ENCODE measurements at regions not wholly inside any gene's neighbourhood (a gene's known extent, or its start where the extent isn't known, plus 50 kb on each side); places are given as distances from the start of the nearest gene placed in this dataset.
A peak's percentile ranks its signal among the peaks of the same experiment; 100 is the strongest.

DNA sequence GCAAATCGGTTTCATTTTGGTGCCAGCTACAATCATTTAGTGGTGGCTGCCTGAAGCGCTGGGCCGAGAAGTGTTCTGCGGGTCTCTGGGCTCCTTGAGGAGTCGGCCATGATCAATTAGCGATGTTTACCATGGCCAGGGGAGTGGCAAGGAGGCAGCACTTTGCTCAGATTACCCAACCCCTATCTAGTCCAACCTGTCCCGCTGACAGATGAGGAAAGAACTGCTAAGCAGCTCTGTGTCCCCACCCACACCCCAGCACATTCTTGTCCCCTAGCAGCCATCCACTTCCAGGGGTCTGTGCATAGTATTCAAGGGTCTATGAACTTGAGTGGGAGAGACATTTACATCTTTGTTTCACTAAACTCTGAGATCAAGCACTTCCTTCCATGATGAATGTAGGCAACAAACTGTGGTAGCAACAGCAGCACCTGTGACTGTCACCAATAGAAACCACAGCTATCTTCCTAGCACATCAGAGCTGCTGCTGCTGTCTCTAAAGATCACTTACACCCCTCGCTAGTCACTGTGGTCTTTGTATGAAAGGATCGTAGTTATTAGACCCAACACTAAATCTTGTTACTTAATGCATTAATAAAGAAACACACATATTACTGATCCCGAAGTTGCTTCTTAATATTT, 331.6 kb downstream of the BCOR start:
- Histone ChIP-seq H3K9me3 (ENCODE audit: control insufficient read depth, insufficient read depth, low read length) (no peaks in the 10 kb centered on the region; the same call in 1 of the 2 replicates), H3K4me1 (ENCODE audit: control insufficient read depth, insufficient read depth, low read length) (peaks cover 27% of the 10 kb centered on the region), H3K27me3 (ENCODE audit: control insufficient read depth, insufficient read depth, low read length) (no peaks in the 10 kb centered on the region), H3K36me3 (ENCODE audit: control insufficient read depth, insufficient read depth, low read length) (no peaks in the 10 kb centered on the region), H3K9ac (ENCODE audit: low read depth, low read length) (no peak overlapping the region), H3K27ac (ENCODE audit: low read depth, low read length) (no peak overlapping the region), H3K4me3 (ENCODE audit: low read depth, low read length) (no peak overlapping the region)

DNA sequence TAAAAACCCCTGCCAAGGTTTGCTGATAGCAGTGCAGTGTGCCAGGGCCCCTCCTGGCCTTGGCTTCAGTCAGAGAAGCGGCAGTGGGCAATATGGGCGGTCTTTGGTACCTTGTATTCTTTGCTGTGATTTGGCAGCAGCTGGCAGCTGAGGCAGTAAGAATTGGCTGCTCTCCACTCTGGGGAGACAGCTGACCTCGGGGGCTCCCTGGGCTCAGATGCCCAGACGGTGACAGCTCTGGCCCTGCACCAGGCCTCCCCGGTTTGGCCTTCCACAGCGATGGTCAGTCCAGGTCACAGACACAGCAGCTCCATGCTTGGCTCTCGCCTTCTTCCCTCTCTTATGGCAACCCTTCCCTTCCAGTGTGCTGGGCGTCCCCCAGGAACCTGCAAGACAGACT, 330.9 kb downstream of the BCOR start:
- Histone ChIP-seq H3K9ac (ENCODE audit: low read depth, low read length) (no peak overlapping the region), H3K4me1 (ENCODE audit: control insufficient read depth, insufficient read depth, low read length) (peaks cover 33% of the 10 kb centered on the region), H3K27me3 (ENCODE audit: control insufficient read depth, insufficient read depth, low read length) (no peaks in the 10 kb centered on the region), H3K27ac (ENCODE audit: low read depth, low read length) (no peak overlapping the region), H3K9me3 (ENCODE audit: control insufficient read depth, insufficient read depth, low read length) (no peaks in the 10 kb centered on the region; the same call in 1 of the 2 replicates), H3K4me3 (ENCODE audit: low read depth, low read length) (no peak overlapping the region), H3K36me3 (ENCODE audit: control insufficient read depth, insufficient read depth, low read length) (no peaks in the 10 kb centered on the region)

DNA sequence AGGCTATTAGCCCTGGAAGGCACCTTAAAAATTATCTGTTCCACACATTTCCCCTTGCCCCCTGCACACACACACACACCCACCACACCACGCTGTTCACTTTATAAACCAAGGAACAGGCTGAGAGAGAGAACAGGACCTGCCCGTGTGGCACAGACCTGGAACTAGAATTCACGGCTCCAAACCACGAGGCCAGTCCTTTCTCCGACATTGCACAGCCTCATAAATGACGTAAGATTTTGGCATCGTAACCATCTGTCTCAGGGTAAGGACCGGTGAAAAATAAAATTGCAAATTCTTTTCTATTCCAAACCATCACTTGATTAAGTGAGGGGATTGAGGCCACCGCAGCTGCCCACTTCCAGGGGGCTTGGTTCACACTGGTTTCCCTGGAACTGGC, 330.3 kb downstream of the BCOR start:
- Histone ChIP-seq H3K9me3 (ENCODE audit: control insufficient read depth, insufficient read depth, low read length) (no peaks in the 10 kb centered on the region; the same call in 1 of the 2 replicates), H3K4me3 (ENCODE audit: low read depth, low read length) (no peak overlapping the region), H3K9ac (ENCODE audit: low read depth, low read length) (no peak overlapping the region), H3K36me3 (ENCODE audit: control insufficient read depth, insufficient read depth, low read length) (no peaks in the 10 kb centered on the region), H3K27me3 (ENCODE audit: control insufficient read depth, insufficient read depth, low read length) (no peaks in the 10 kb centered on the region), H3K4me1 (ENCODE audit: control insufficient read depth, insufficient read depth, low read length) (peaks cover 39% of the 10 kb centered on the region), H3K27ac (ENCODE audit: low read depth, low read length) (no peak overlapping the region)

GRCh38 chrX:39769748-39770147, 328.0 kb downstream of the BCOR start:
- Histone ChIP-seq H3K4me3 (ENCODE audit: low read depth, low read length) (no peak overlapping the region), H3K27me3 (ENCODE audit: control insufficient read depth, insufficient read depth, low read length) (no peaks in the 10 kb centered on the region), H3K4me1 (ENCODE audit: control insufficient read depth, insufficient read depth, low read length) (peaks cover 51% of the 10 kb centered on the region), H3K27ac (ENCODE audit: low read depth, low read length) (no peak overlapping the region), H3K36me3 (ENCODE audit: control insufficient read depth, insufficient read depth, low read length) (no peaks in the 10 kb centered on the region), H3K9me3 (ENCODE audit: control insufficient read depth, insufficient read depth, low read length) (no peaks in the 10 kb centered on the region; the same call in 1 of the 2 replicates), H3K9ac (ENCODE audit: low read depth, low read length) (no peak overlapping the region)

- Histone ChIP-seq H3K27me3 (ENCODE audit: control insufficient read depth, insufficient read depth, low read length) (no peaks in the 10 kb centered on the region), H3K27ac (ENCODE audit: low read depth, low read length) (peak overlapping the region; percentile 86), H3K9ac (ENCODE audit: low read depth, low read length) (no peak overlapping the region)
Measured at GRCh38 chrX:39771089-39771488, 326.7 kb downstream of the BCOR start.

GRCh38 chrX:39772057-39772832, 325.5 kb downstream of the BCOR start:
- peak overlapping the region; percentile 86 for H3K27ac ChIP-seq (ENCODE audit: low read depth, low read length)
- no peaks in the 10 kb centered on the region for H3K36me3 ChIP-seq (ENCODE audit: control insufficient read depth, insufficient read depth, low read length)
- peaks cover 42% of the 10 kb centered on the region for H3K4me1 ChIP-seq (ENCODE audit: control insufficient read depth, insufficient read depth, low read length)
- no peaks in the 10 kb centered on the region; the same call in 1 of the 2 replicates for H3K9me3 ChIP-seq (ENCODE audit: control insufficient read depth, insufficient read depth, low read length)
- peak overlapping the region; percentile 36 for H3K4me3 ChIP-seq (ENCODE audit: low read depth, low read length)
- H3K27me3 ChIP-seq (ENCODE audit: control insufficient read depth, insufficient read depth, low read length), result no peaks in the 10 kb centered on the region
- H3K9ac ChIP-seq (ENCODE audit: low read depth, low read length), result peak overlapping the region; percentile 5

More at GRCh38 chrX:39771089-39771488, 326.7 kb downstream of the BCOR start:
- Histone ChIP-seq H3K36me3 (ENCODE audit: control insufficient read depth, insufficient read depth, low read length) (no peaks in the 10 kb centered on the region), H3K9me3 (ENCODE audit: control insufficient read depth, insufficient read depth, low read length) (no peaks in the 10 kb centered on the region; the same call in 1 of the 2 replicates), H3K4me1 (ENCODE audit: control insufficient read depth, insufficient read depth, low read length) (peaks cover 48% of the 10 kb centered on the region), H3K4me3 (ENCODE audit: low read depth, low read length) (no peak overlapping the region)

DNA sequence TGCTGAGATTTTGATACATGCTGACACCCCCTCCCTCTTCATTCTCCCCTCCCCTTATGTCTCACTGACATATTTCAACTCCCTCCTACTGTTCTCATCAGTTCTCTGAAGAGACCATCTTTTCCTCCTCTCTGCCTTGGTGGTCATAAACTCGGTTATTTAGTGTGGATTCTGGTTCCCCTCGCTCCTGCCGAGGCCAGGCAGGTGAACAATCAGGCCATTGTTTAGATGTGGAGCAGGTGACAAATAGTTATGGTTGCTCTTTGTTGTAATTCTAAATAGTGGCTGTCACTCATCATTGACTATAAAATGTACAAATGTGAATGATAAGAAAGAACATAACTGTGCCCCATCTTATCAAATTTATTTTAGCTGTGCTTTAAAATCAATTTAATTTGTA, 324.6 kb downstream of the BCOR start:
- peak overlapping the region; percentile 36 for H3K4me3 ChIP-seq (ENCODE audit: low read depth, low read length)
- H3K36me3 ChIP-seq (ENCODE audit: control insufficient read depth, insufficient read depth, low read length), result no peaks in the 10 kb centered on the region
- H3K4me1 ChIP-seq (ENCODE audit: control insufficient read depth, insufficient read depth, low read length), result peaks cover 42% of the 10 kb centered on the region
- H3K27me3 ChIP-seq (ENCODE audit: control insufficient read depth, insufficient read depth, low read length), result no peaks in the 10 kb centered on the region
- no peak overlapping the region for H3K9ac ChIP-seq (ENCODE audit: low read depth, low read length)
- H3K9me3 ChIP-seq (ENCODE audit: control insufficient read depth, insufficient read depth, low read length), result no peaks in the 10 kb centered on the region; the same call in 1 of the 2 replicates
- H3K27ac ChIP-seq (ENCODE audit: low read depth, low read length), result peak overlapping the region; percentile 86

DNA sequence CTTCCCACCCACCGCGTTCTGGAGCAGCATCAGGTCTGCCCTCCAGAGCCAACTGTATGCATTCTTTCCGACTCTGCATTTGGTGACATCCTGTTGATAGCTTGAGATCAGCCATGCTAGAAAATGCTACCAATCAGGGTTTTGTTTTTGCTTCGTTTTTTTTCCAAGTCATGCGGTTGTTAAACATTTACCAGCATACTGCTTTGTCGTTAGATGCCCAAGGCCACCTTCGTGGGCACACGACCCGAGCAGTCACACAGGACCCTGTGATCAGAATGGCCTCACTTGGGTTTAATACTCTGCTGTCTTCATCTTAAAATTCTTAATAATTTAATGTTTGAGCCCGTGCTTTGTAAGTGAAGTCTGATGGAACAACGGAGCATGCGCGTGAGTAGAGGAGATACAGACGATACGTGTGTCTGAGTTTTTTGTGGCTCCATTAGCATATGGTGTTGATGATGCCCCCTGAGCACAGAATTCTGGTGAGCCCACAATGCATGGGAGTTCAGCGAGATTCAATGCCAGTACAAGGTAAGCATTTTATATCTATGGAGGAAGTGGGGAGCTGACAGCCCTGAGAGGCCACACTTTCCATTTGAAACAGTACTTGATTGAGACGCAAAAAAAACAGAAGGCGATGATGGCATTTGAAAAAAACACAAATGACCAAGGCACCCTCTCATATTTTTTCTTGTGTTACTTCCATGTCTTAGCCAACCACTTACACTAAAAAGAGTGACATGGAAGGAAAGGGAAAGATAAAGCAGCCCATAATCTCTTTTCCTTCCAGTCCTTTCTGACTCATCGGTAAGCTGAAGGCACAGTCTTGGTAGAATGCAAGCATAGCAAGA, 323.6 kb downstream of the BCOR start:
- Histone ChIP-seq H3K4me3 (ENCODE audit: low read depth, low read length) (no peak overlapping the region), H3K27me3 (ENCODE audit: control insufficient read depth, insufficient read depth, low read length) (no peaks in the 10 kb centered on the region), H3K36me3 (ENCODE audit: control insufficient read depth, insufficient read depth, low read length) (no peaks in the 10 kb centered on the region), H3K27ac (ENCODE audit: low read depth, low read length) (peak overlapping the region; percentile 86), H3K9me3 (ENCODE audit: control insufficient read depth, insufficient read depth, low read length) (no peaks in the 10 kb centered on the region; the same call in 1 of the 2 replicates), H3K9ac (ENCODE audit: low read depth, low read length) (no peak overlapping the region), H3K4me1 (ENCODE audit: control insufficient read depth, insufficient read depth, low read length) (peaks cover 42% of the 10 kb centered on the region)

DNA sequence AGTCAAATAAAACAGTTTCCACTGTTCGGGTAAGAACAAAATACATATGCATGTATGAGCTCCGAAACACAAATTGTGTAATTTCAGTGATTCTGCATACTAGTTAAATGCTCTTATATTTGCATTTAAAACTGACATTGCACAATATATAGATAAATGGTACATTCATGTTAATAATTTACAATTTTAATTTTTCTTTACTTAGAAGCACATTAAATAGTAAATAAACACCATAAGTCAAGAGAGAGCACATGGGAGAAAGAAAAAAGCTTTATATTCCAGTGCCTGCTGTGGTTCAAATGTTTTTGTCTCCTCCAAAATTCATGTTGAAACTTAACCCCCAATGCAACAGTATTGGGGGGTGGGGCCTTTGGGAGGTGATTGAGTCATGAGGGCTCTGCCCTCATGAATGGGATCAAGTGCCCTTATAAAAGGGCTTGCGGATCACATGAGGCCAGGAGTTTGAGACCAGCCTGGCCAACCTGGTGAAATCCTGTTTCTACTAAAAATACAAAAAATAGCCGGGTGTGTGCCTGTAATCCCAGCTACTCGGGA, 322.9 kb downstream of the BCOR start:
- Histone ChIP-seq H3K9ac (ENCODE audit: low read depth, low read length) (no peak overlapping the region), H3K4me3 (ENCODE audit: low read depth, low read length) (no peak overlapping the region), H3K27me3 (ENCODE audit: control insufficient read depth, insufficient read depth, low read length) (no peaks in the 10 kb centered on the region), H3K4me1 (ENCODE audit: control insufficient read depth, insufficient read depth, low read length) (peaks cover 42% of the 10 kb centered on the region), H3K9me3 (ENCODE audit: control insufficient read depth, insufficient read depth, low read length) (peaks cover 4% of the 10 kb centered on the region; the same call in 1 of the 2 replicates), H3K36me3 (ENCODE audit: control insufficient read depth, insufficient read depth, low read length) (no peaks in the 10 kb centered on the region), H3K27ac (ENCODE audit: low read depth, low read length) (peak overlapping the region; percentile 86)

DNA sequence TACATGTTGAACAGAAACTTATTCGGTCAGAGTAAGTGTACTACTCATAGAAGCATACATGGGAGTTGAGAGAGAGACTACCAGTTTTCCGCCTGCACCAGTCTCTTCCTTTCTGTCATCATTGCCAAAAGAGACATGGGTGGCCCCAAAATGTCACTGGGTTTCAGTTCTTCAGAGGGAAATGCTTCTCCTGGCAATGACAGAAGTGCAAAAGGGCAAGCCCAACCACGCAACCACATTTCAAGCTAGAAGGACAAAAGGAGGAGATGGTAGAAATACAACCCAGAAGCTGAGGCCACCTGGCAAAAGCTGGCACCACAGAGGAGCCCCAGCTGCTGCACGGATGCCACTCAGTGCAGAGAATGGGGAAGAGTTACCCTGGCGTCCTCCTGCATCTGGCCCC, 320.1 kb downstream of the BCOR start:
- H3K36me3 ChIP-seq (ENCODE audit: control insufficient read depth, insufficient read depth, low read length), result no peaks in the 10 kb centered on the region
- no peak overlapping the region for H3K4me3 ChIP-seq (ENCODE audit: low read depth, low read length)
- no peaks in the 10 kb centered on the region for H3K27me3 ChIP-seq (ENCODE audit: control insufficient read depth, insufficient read depth, low read length)
- no peak overlapping the region for H3K27ac ChIP-seq (ENCODE audit: low read depth, low read length)
- no peak overlapping the region for H3K9ac ChIP-seq (ENCODE audit: low read depth, low read length)
- peaks cover 7% of the 10 kb centered on the region; the same call in 1 of the 2 replicates for H3K9me3 ChIP-seq (ENCODE audit: control insufficient read depth, insufficient read depth, low read length)
- H3K4me1 ChIP-seq (ENCODE audit: control insufficient read depth, insufficient read depth, low read length), result peaks cover 39% of the 10 kb centered on the region
